Transverse colon (tissue), 3 donors: ENCODE measurements at regions not wholly inside any gene's neighbourhood (a gene's known extent, or its start where the extent isn't known, plus 50 kb on each side); places are given as distances from the start of the nearest gene placed in this dataset.

Source experiments
- EP300 ChIP-seq: sonication (generic); formaldehyde crosslinking; IDR thresholded peaks from one replicate; pipeline ENCODE4 v1.6.1; 2017; ENCODE audit warnings: antibody characterized with exemption, low read depth
- POLR2A ChIP-seq: fragments of 450-650 bp; IDR thresholded peaks from one replicate; pipeline ENCODE4 v1.6.1; 2016; ENCODE audit warnings: antibody characterized with exemption, mild to moderate bottlenecking, moderate library complexity
- TF ChIP-seq, protein P1 (sequence below), 5 experiments: fragments of 200-600 bp in 3 of 5; fragments of 450-650 bp in 2 of 5; sonication (generic) in 3 of 5; IDR thresholded peaks; 1 replicate in 2 of 5; 2 replicates in 3 of 5; pipeline ENCODE4 v1.5.1; 2016 to 2017; ENCODE audit warnings: antibody characterized with exemption in 5 of 5, inconsistent platforms in 3 of 5, mild to moderate bottlenecking in 2 of 5, moderate library complexity in 1 of 5

DNA sequence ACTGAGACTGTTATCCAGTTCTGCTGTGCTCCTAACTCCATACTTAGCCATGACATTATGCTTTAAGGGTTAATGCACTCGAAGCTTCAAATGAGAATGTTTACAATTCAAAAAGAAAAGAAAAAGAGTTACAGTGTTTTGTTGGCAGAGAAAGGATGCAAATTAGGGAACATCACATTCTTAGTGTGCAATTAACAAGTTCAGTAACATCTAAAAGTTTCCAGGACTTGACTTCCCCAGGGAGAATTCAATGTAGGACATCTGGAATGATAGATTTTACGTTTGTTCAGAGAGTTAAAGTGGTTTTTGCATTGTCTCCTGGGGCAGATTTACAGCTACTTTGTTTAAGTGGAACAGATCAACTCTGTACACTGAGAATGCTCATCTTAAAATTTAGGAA is 525.2 kb downstream of the LIG4 start:
- TF ChIP-seq, protein P1, sequence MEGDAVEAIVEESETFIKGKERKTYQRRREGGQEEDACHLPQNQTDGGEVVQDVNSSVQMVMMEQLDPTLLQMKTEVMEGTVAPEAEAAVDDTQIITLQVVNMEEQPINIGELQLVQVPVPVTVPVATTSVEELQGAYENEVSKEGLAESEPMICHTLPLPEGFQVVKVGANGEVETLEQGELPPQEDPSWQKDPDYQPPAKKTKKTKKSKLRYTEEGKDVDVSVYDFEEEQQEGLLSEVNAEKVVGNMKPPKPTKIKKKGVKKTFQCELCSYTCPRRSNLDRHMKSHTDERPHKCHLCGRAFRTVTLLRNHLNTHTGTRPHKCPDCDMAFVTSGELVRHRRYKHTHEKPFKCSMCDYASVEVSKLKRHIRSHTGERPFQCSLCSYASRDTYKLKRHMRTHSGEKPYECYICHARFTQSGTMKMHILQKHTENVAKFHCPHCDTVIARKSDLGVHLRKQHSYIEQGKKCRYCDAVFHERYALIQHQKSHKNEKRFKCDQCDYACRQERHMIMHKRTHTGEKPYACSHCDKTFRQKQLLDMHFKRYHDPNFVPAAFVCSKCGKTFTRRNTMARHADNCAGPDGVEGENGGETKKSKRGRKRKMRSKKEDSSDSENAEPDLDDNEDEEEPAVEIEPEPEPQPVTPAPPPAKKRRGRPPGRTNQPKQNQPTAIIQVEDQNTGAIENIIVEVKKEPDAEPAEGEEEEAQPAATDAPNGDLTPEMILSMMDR (IDR thresholded peaks at IDR 0.05) = no peak
- TF ChIP-seq POLR2A = no peak
- TF ChIP-seq EP300 = no peak
